Nucleus accumbens (tissue), 56 donors: ENCODE measurements at regions not wholly inside any gene's neighbourhood (a gene's known extent, or its start where the extent isn't known, plus 50 kb on each side); places are given as distances from the start of the nearest gene placed in this dataset.
"Not testable (repeated sequence)": the region's sequence is repeated elsewhere in the genome, so short reads cannot be mapped to it uniquely, and the experiment has no call there.

ENCODE experiments used
- DNase-seq, 56 donors: peaks; one replicate each; lab custom pipeline; 2025; lab: John Stamatoyannopoulos, UW

DNA sequence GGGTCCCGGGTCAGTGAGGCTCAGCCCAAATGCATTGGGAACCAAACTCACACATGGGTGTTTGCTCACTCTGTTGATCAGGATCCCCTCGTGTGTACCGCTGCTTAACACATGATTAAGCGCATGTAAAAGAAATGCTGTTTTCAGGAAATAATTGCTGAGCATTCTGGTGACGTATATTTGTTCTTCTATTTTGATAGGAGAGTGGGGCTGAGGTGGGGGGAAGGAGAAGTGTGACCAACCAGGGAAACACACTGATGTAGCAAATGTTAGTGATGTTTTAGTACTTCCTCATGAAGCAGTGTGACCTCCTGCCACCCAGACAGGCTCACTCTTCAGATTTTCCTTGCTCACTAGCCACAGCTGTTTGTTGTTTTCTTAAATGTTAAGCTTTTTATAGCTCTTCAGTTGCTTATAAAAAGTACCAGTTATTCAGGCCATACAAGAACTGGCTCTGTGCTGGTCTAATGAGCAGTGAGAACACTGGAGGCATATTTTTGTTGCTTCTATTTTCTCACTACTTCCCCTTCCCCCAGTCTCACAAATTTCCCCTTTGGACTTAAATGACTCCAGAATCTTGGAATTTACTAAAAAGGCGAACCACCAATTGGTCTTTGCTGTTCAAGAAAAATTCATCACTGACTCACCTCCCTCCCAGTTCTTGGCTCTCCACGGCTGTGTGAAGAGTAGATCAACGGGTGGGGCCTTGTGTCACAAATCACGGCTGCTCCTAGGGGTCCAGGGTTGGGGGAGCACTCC is 79.2 kb upstream of the BACH2 start:
- no peak for DNase-seq

DNA sequence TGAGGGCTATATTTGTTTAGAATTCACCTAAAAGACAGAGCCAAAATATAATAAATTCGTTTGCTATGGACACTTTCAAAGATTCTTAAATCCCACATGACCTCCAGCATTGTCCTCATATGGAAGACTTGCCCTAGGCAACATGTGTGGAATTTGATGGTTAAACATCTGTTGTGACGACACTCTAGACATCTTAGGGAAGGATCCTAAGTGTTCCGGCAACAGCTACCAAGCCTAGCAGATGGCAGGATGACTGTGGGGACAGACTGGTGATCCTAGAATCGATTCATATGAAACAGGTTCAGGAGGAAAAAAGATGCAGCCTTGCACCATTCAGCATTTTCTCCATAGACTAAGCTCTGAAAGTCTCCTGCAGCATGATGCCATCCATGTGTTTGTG is 77.6 kb upstream of the BACH2 start:
- no peak for DNase-seq

DNA sequence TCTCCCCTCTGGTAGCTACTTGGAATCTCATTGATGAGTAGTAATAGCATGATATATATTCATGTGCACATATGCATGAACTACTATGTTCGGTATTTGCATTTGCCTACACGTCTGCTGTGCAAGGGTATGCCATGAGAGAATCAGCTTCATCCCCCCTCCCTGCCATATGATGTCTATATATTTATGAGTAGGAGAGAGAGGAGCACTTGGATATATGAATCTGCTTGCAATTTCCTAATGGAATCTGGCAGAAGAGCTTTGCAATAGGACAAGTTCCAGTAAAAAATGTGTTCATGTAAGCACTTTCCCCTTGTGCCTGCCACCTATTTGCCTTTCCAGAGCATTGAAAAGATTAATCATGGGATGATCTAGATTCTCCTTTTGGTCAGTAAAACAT is 76.2 kb upstream of the BACH2 start:
- no peak for DNase-seq

GRCh38 chr6:90372450-90372849 is 75.8 kb upstream of the BACH2 start:
- DNase-seq, result no peak

- DNase-seq, result no peak
Measured at GRCh38 chr6:90370493-90370959, 73.9 kb upstream of the BACH2 start.

DNA sequence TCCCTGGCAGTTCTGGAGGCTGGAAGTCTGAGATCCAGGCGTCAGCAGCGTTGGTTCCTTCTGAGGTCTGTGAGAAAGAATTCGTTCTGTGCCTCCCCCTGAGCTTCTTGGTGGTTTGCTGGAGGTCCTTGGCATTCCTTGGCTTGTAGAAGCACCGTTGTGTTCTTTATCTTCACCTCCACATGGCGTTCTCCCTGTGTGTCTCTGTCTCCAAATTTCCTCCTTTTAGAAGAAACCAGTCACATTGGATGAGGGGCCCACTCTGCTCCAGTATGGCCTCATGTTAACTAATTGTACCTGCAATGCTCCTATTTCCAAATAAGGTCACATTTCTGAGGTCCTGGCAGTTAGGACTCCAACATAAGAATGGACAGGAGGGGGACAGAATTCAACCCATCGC is 73.0 kb upstream of the BACH2 start:
- no peak for DNase-seq

DNA sequence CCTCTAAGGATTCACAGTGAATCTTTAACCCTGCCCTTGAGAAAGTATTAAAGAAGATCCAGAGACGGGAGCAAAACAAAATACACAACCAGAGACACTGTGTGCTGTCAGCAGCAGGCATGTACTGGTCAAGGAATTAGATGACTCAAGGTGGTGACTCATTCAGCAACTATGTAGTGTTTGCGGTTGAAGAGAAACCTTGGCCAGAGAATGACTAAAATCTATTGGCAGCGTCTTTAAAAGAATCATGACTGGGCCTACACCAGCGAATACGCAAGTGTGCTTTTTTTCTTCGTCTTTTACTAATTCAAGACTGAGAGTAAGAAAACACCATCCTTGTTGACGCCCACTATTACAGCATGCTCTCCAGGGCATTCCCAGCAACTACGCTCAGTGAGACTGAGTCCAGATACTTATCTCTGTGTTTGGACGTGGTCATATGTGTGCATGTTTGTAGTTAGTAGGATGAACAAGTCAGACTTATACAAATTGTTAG is 72.4 kb upstream of the BACH2 start:
- DNase-seq, result peak in 1 of 56 donors; percentile 17

DNA sequence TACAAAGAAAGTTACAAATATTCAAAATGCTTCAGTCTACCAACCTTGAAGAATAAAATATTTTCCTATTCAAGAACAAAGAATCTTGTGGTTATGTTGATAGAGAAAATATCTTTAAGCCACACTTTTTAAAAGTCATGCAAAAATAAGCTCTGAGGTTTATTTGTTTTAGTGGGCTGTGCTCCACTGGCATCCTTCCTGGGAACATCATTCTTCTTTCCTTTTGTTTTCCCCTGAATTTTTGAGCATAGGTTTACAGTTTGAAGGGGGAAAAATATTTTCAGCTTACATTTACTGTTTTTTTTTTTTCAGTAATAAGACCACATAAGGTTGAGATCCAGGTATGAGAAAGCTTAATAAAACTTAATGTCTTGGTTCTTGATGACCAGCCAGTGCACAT is 72.0 kb upstream of the BACH2 start:
- no peak for DNase-seq

DNA sequence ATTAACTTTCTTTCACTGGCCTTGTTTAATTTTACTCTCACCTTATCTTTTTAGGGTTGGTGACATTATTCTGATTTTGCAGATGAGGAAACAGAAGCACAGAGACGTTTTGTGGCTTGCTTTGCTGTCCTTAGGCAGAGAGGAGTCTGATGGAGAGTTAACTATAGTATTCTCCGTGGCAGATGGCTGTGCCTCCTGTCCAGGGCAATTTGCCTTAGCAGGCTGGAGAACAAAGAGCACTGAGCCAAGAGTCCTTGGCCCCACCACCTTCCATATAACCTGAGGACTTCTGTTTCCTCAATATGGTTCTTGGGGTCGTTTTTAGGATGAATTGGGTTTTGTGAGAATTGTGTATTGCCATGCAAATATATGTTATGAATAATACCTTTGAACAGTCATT is 71.4 kb upstream of the BACH2 start:
- DNase-seq, result no peak

DNA sequence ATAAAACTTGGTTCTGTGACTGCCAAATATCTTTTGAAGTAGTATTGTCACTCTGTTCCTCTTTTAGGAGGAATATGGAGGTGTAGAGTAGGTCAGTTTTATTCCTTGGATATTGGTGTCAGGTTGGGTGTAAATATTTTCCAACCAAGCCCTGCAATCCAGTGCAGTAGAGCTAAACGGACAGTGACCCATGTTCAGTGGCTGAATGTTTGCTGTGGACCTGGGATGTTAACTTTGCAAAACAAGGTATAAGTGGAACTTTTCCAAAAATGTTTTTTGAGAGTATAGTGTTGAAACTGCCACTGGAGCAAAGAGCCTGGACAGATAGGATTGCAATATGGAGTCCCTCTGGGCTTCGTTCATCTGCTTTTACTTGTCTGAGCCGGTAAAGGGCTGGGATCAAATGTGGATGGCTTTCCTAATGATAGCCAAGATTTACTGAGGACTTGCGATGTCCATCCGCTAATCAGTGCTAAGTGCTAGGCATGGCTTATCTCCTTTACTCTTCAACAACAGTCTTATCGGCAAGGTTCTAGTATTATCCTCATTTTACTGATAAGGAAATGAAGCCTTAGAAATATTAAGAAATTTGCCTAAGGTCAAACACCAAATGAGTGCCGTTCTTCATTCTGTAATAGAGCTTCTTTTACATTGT is 69.0 kb upstream of the BACH2 start:
- no peak for DNase-seq

GRCh38 chr6:90365002-90365401 is 68.4 kb upstream of the BACH2 start:
- DNase-seq, result no peak

- DNase-seq, result no peak
Measured at GRCh38 chr6:90364286-90364685, 67.6 kb upstream of the BACH2 start.

DNA sequence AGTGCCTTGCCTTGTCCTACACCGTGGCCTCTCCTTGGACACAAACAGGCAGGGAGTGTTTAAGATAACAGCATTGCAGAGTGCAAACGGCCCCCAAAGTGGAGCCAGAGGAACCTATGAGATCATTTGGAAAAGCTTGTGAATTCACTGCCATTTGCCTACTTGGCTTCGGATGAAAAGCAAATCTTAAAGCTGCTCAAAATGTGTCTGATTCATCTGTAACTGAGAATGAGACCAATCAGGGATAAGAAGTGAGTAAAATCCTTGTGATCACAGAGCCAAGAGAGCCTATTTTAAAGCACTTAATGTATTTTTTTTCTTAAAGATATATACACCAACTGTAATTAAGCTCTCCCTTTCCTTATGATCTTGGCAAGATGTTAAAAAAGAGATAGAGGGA is 65.7 kb upstream of the BACH2 start:
- no peak for DNase-seq

- no peak for DNase-seq
Measured at GRCh38 chr6:90361174-90361573, 64.5 kb upstream of the BACH2 start.

DNA sequence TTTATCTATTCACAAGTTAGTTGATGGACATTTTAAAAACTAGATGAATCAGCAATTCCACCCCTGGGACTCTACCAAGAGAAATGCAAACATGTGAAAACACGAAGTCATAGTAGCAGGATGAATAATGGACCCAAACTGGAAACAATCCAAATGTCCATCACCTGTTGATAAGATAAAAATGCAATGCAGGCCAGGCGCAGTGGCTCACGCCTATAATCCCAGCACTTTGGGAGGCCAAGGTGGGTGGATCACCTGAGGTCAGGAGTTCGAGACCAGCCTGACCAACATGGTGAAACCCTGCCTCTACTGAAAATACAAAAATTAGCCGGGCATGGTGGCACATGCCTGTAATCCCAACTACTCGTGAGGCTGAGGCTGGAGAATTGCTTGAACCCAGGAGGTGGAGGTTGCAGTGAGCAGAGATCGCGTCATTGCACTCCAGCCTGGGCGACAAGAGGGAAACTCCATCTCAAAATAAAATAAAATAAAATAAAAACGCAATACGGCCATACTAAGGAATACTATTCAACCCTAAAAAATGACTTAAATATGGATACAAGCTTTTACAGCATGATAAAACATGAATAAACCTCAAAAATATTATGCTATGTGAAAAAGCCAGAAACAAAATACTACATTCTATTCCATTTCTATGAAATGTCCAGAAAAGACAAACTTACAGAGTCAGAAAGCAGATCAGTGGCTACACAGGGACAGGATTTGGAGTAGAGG is 61.6 kb upstream of the BACH2 start:
- DNase-seq, result not testable (repeated sequence)

GRCh38 chr6:90356012-90356421 is 59.4 kb upstream of the BACH2 start:
- DNase-seq, result no peak

DNA sequence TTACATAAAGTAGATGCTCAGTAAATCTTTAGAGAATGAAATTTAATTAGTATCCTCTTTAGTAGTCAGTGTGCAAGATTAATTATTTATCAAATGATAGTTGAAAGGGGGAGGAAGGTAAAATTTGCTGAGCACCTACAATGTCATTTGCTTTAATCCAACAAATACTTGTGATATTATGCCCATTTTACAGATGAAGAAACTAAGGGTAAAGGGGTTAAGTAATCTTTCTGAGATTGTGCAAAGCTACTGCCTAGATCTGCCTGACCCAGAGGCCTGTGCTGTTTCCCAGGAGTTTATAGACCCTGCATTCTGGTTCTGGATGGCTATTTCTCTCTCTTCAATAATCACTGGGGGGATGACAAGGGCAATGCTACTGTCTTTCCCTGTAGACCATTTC is 58.3 kb upstream of the BACH2 start:
- DNase-seq, result no peak

GRCh38 chr6:90351696-90352095 is 55.1 kb upstream of the BACH2 start:
- no peak for DNase-seq

DNA sequence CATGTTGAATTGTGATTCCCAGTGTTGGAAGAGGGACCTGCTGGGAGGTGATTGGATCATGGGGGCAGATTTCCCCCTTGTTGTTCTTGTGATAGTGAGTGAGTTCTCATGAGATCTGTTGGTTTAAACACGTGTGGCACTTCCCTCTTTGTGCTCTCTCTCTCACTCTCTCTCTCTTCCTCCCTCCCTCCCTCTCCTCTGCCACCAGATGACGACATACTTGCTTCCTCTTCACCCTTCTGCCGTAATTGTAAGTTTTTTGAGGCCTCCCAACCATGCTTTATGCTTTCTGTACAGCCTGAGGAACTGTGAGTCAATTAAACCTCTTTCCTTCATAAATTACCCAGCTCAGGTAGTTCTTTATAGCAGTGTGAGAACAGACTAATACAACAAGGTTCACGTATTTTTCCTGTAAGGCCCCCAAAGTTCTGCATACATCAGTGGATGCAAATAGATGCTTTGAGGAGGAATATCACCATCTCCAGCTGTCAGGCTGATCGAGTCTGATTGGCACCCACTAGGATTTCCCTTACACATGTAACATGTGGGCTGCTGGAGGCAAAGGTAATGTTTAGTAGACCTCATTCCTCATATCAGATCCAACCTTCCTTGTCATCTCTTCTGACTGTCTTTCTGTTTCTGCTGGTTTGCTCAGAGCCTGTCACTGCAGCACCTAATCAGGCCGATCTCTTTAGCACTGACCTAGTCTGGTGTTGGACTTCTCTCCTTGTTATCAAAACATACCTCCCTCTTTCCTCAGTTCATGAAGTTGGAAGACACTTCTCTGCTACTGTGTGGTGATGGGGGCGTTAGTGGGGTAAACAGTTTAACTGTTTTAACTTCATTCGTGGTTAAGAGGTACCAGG is 54.3 kb upstream of the BACH2 start:
- DNase-seq, result peak in 1 of 56 donors; percentile 1

GRCh38 chr6:90347411-90347851 is 50.8 kb upstream of the BACH2 start:
- no peak for DNase-seq
